GM21619 (cell line): ENCODE measurements at regions not wholly inside any gene's neighbourhood (a gene's known extent, or its start where the extent isn't known, plus 50 kb on each side); places are given as distances from the start of the nearest gene placed in this dataset.
A peak's percentile ranks its signal among the peaks of the same experiment; 100 is the strongest.

ENCODE experiments used
- ATAC-seq: cut with Tn5 transposase; IDR thresholded peaks from one replicate; pipeline ENCODE4 v1.9.1; 2021; ENCODE audit not compliant: unreplicated experiment

- no peak for ATAC-seq
Measured at GRCh38 chr1:4307911-4308545, 346.4 kb upstream of the AJAP1 start.

DNA sequence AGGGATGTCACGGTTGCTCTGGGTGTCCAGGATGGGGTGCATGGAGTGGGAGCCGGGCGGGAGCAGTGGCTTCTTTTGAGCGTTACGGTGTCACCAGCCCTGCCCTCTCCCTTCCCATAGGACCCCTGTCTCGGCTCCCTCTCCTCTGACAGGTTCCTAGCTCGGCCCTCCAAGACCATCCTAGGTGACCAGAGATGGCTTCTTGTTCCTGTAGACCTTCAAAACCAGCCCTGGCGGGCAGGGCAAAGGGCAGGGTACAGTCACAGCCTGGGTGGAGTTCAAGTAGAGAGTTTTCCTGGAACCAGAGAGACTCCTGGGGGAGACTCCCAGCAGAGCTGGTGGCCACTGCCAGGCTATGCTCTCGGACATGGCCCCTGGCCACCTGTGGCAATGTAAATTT, 345.6 kb upstream of the AJAP1 start:
- no peak for ATAC-seq

DNA sequence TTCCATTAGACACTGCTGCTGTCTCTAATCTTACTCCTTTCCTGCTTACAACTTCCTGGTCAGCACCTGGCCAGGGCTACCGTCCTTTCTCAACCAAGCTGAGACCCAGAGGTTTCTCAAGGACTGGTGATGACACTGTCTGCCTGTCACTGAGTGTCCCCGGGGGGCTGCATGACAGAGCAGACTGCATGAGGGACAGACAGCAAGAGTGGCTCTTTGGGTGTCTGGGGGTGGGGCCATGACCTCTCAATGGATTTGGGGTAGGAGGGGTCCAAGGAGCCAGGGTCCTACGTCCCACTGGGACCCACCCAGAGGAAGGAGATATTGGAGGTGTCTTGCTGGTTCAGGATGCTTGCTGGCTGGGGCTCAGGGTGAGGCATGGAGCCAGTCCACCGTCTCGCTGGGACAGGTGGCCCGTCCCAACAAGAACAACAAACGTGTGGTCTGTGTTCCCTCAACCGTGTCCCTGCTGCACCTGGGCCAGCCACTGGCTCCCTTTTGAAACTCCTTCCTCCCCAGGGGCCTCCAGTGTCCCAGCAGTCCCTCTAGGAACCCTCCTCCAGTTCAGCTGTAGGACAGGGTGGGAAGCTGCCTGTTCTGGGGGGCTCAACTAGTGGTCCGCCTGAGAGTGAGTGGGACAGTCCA, 344.6 kb upstream of the AJAP1 start:
- peak; percentile 60 for ATAC-seq

DNA sequence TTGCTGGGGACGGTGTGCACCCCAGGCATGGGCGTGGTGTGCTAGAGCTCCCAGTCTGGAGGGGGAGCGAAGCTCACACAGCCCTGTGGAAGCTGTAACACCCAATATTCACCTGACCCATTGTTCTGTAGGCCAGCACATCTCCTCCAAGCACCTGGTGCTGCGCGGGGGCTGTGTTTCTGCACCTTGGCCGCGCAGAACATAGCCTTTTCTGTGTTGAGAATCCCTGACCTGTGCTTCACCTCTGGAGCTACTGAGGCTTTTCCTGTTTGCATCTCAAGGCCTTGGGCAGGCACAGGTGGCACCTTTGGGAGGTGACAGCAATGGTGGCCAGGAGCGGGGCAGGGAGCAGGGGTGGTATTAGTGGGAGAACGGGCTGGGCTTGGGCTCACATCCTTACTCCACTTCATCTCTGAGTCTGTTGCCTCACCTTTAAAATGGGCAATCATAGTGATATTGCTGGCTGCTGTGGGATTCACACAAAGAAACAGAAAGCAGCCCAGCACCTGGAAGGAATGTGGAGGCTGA, 343.9 kb upstream of the AJAP1 start:
- ATAC-seq, result no peak

GRCh38 chr1:4312024-4312423, 342.4 kb upstream of the AJAP1 start:
- ATAC-seq, result no peak

DNA sequence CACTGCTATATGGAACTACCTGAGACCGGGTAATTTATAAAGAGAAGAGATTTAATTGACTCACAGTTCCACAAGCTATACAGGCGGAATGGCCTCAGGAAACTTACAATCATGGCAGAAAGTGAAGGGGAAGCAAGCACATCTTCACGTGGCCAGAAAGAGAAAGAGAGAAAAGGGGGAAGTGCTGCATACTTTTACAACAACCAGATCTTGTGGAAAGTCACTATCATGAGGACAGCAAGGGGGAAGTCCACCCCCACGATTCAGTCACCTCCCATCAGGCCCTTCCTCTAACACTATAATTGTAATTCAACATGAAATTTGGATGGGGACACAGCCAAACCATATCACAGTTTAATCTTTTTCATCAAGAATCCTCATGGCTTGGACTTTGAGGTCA, 339.2 kb upstream of the AJAP1 start:
- ATAC-seq, result no peak

DNA sequence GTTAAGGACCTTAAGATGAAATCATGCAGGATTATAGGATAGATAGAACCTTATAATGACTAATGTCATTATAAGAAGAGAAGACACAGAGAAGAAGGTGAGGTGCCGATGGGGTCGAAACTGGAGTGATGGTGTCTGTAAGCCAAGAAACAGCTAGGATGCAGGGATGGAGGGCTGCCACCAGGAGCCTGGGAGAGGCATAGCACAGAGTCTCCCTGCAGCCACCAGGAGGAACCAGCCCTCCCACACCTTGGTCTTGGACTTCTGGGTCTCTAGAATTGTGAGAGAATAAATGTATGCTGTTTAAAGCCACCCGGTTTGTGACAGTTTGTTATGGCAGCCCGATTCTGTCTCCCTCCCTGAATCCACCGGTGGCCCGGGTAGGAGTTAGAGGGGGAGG, 337.2 kb upstream of the AJAP1 start:
- ATAC-seq, result no peak

GRCh38 chr1:4318720-4319119, 335.7 kb upstream of the AJAP1 start:
- ATAC-seq, result no peak

- ATAC-seq, result no peak
Measured at GRCh38 chr1:4319496-4319895, 334.9 kb upstream of the AJAP1 start.

DNA sequence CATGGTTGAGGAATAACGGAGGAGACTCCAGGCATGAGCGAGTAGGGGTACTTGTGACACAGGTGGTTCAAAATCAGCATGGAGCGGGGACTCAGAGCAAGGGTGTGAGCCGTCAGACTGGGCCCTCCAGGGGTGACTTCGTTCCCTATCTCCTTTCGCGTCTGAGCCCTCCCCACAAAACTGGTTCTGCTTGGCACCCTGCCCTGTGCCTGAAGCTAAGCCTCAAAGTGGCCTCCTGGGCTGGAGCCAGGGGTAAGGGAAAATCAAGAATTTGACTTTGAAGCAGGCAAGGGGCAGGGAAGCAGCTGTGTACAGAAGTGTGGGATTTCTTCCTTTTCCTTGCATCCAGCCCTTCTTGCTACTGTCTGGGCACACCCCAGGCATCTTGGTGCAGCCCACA, 331.5 kb upstream of the AJAP1 start:
- no peak for ATAC-seq

- ATAC-seq, result no peak
Measured at GRCh38 chr1:4323309-4323708, 331.1 kb upstream of the AJAP1 start.

DNA sequence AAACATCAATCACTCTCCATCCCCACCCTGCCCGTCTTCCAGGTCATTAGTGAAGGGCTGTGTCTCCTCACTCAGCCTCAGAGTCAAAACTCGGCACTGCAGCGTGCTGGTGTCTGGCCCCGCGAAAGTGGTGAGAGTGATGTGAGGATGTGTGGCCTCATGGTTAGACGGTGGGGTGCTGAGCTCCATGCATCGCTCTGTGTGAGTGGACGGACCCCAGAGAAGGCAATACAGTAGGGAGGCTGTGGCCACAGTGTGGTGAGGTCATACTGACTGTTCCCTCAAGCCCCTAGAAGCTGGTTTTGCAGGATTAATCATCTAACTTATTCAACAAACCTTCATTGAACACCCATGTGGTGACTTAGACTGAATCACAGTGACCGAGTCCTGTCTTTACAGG, 329.9 kb upstream of the AJAP1 start:
- no peak for ATAC-seq

- ATAC-seq, result no peak
Measured at GRCh38 chr1:4327142-4327541, 327.3 kb upstream of the AJAP1 start.

DNA sequence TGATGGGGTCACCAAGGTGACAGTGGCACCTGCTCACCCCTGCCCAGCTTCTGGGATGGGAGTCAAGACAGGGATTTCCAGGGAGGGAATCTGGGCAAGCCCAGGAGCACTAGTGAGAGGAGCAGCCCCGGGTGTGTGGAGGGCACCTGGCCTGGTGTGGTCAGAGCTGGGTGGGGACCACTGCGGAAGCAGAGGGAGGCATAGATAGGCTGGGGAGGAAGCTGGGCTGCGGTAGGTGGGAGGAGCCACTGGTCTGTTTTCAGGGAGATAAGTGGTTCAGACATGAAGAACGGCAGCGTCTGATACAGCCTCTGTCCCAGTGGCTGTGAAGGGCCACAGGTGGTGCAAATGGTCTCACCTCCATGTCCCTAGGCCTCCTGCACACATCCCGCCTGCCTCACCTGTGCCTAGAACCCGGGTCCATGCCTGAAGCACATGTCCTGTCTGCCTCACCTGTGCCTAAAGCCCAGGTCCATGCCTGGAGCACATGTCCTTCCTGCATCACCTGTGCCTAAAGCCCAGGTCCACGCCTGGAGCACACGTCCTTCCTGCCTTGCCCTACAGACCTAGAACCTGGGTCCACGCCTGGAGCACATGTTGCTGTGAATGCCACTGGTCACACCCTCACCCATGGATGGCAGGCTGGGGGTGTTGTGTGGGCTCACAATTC, 325.9 kb upstream of the AJAP1 start:
- ATAC-seq, result no peak

DNA sequence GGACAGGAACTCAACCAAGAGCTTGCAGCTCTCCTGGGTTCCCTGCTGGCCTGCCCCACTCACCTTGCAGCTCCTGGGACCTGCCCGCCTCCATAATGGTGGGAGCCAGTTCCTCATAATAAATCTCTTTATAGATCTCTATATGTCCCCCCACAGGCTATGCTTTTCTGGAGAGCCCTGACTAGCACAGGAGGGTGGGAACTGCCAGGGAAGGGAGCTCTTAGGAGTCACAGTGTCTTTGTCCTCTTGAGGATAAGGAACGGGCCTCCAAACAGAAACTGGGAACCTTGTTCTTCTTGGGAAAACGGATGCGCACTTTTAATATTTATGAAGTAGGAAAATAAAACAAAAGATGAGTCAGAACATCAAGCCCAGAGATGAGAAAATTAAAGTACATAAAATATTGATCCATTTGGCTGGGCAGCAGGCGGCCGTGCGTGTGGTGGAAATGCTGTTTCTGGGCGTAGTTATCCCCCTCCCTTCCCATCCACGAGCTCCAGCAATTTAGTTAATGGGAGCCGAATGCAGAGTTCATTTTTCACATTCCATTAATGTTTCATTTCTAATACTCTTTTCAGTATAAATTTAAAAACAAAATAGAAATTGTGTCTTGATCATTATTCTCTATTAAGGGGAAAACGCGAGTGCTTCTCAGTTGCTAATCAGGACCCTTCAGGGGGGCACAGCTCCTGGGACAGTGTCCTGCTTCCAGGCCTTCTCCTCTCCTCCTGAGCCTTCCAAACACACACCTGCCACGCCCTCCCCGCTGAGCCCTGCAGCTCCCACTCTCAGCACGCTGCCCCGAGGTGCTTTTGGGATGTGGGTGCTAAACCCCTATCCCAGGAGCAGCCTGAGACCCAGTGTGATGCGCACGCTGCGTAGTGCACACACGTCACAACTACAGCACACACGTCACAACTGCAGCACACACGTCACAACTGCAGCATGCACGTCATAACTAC, 323.3 kb upstream of the AJAP1 start:
- no peak for ATAC-seq

- ATAC-seq, result no peak
Measured at GRCh38 chr1:4331767-4332163, 322.6 kb upstream of the AJAP1 start.

DNA sequence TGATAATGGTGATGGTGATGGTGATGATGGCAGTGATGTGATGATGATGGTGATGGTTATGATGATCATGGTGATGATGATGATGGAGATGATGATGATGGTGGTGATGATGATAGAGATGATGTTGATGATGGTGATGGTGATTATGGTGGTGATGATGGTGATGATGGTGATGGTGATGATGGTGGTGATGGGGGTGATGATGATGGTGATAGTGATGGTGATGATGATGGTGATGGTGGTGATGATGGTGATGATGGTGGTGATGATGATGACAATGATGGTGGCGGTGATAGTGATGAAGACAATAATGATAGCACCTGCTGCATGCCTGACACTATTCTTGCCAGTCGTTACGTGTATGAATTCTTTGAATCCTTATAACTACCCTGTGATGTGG, 317.9 kb upstream of the AJAP1 start:
- ATAC-seq, result no peak

DNA sequence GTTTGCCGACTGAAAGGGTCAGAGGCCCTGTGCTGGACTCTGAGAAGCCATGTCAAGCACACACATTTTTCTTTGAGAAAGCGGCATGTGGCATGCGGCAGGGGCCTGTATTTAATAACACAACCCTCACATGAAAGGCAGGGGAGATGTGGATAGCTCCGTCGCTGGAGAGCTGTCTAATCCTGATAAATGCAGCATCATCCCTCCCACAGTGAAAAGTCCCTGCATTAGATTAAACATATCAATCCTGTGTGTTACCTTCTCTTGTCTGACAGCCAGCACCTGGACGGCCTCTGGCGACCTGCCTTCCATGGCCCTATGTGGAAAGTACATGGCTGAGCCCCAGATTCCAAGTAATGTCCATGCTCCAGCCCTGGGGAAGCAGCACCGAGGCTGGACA, 313.0 kb upstream of the AJAP1 start:
- no peak for ATAC-seq

DNA sequence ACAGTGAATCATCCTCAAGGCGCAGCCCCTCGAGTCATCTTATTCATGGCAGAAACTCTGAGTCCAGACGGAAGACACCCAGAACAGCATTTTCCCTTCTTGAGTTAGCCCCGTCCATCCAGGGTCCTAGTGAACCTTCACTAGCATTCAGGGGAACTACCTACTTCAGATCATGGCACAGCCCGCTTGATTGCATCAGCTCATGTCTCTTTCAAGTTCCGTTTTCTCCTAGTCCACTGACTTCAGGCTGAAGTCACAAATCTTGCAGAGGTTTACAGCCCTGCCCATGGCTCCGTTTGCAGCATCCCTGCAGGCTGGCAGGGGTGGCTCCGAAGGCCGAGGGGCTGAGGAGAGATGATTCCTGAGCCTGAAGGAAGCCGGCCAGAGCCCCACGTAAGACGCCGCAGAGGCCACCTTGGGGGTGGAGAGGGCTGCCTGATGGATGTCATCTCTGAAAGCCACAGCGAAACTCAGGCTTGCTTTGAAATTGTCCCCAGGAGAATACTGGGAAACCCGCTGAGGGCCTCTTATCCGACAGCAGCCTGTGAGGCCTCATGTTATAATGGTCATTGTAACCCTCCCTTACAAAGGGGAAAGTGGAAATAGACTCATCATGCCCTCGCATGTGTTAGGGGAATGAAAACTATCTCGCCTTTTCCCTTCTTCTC, 310.2 kb upstream of the AJAP1 start:
- peak; percentile 58 for ATAC-seq

- no peak for ATAC-seq
Measured at GRCh38 chr1:4345094-4345493, 309.3 kb upstream of the AJAP1 start.

GRCh38 chr1:4346131-4346530, 308.3 kb upstream of the AJAP1 start:
- ATAC-seq, result no peak
